B cell (primary cell): ENCODE measurements at regions not wholly inside any gene's neighbourhood (a gene's known extent, or its start where the extent isn't known, plus 50 kb on each side); places are given as distances from the start of the nearest gene placed in this dataset.

Experiments
- ATAC-seq: fragments of 200-7000 bp; cut with Tn5 transposase; one replicate; pipeline ENCODE4 v1.10.0; 2021; ENCODE audit warnings: low read depth, mild to moderate bottlenecking, moderate number of reproducible peaks, moderate library complexity
- CTCF ChIA-PET: fragments of 350-600 bp; sonication (Branson Sonifier 250); formaldehyde crosslinking; loops from one replicate; lab custom pipeline; 2021; ENCODE audit warnings: antibody characterized with exemption, inconsistent platforms; lab: Charles Lee
- POLR2A ChIA-PET: fragments of 350-600 bp; sonication (Branson Sonifier 250); formaldehyde crosslinking; loops from one replicate; lab custom pipeline; 2021; ENCODE audit warnings: antibody characterized with exemption; lab: Charles Lee
- DNase-seq: peaks from one replicate; pipeline ENCODE4 v3.0.0; 2013
- H2AFZ ChIP-seq: 2 replicates; pipeline ENCODE4 v1.6.1; 2012; ENCODE audit warnings: mild to moderate bottlenecking, low read depth, low read length; ENCODE audit not compliant: insufficient read depth, poor library complexity, severe bottlenecking
- H3K27ac ChIP-seq, 2 donors: 1 replicate in 1 of 2; 2 replicates in 1 of 2; pipeline ENCODE4 v1.5.1; 2012 to 2013; ENCODE audit warnings: low read length in 2 of 2, mild to moderate bottlenecking in 2 of 2, moderate library complexity in 1 of 2
- H3K27me3 ChIP-seq, 4 experiments: fragments of 200-600 bp in 1 of 4; sonication (generic) in 1 of 4; replicated peaks in 1 of 4; 1 replicate in 2 of 4; 2 replicates in 2 of 4; pipeline versions ENCODE4 v1.6.1 to v1.7.0; 2013 to 2016; ENCODE audit warnings: low read length in 3 of 4, mild to moderate bottlenecking in 2 of 4, mixed read lengths in 1 of 4, moderate library complexity in 1 of 4; ENCODE audit not compliant: insufficient read depth in 4 of 4, control insufficient read depth in 3 of 4; ENCODE audit errors: control extremely low read depth in 1 of 4
- H3K36me3 ChIP-seq, 2 experiments: replicated peaks in 1 of 2; 1 replicate in 1 of 2; 2 replicates in 1 of 2; pipeline versions ENCODE4 v1.6.1 to v1.7.1; 2013; ENCODE audit warnings: low read length in 1 of 2; ENCODE audit not compliant: insufficient read depth in 2 of 2, control insufficient read depth in 1 of 2; ENCODE audit errors: control extremely low read depth in 1 of 2, extremely low read depth in 1 of 2
- H3K4me1 ChIP-seq, 2 donors: fragments of 200-600 bp in 1 of 2; sonication (generic) in 1 of 2; 1 replicate in 1 of 2; 2 replicates in 1 of 2; pipeline versions ENCODE4 v1.5.1 to v1.6.1; 2013 to 2017; ENCODE audit warnings: low read length in 2 of 2; ENCODE audit not compliant: control insufficient read depth in 2 of 2, insufficient read depth in 2 of 2
- H3K4me2 ChIP-seq: replicated peaks from 2 replicates; pipeline ENCODE3; 2012; ENCODE audit warnings: mild to moderate bottlenecking, low read depth, low read length; ENCODE audit not compliant: poor library complexity, severe bottlenecking
- H3K4me3 ChIP-seq, 5 experiments: fragments of 200-600 bp in 1 of 5; sonication (generic) in 1 of 5; 1 replicate in 3 of 5; 2 replicates in 2 of 5; pipeline versions ENCODE4 v1.5.1 to v1.7.0; 2011 to 2016; ENCODE audit warnings: low read length in 4 of 5, mild to moderate bottlenecking in 4 of 5, low read depth in 2 of 5, control low read depth in 1 of 5, moderate library complexity in 1 of 5; ENCODE audit not compliant: insufficient read depth in 1 of 5; ENCODE audit errors: control extremely low read depth in 1 of 5, extremely low read depth in 1 of 5
- H3K79me2 ChIP-seq: fragments of 200-600 bp; sonication (generic); one replicate; pipeline ENCODE4 v1.6.0; 2016; ENCODE audit warnings: low read length; ENCODE audit not compliant: control insufficient read depth, insufficient read depth
- H3K9ac ChIP-seq: fragments of 200-600 bp; sonication (generic); 2 replicates; pipeline ENCODE4 v1.6.1; 2017; ENCODE audit warnings: mild to moderate bottlenecking, low read length, moderate library complexity
- H3K9me3 ChIP-seq, 3 donors: one replicate each; pipeline versions ENCODE4 v1.6.1 to v1.7.1; 2013; ENCODE audit warnings: low read length in 2 of 3; ENCODE audit not compliant: control insufficient read depth in 2 of 3, insufficient read depth in 1 of 3; ENCODE audit errors: control extremely low read depth in 1 of 3
- H4K20me1 ChIP-seq: 2 replicates; pipeline ENCODE4 v1.6.0; 2012; ENCODE audit warnings: mild to moderate bottlenecking, low read length; ENCODE audit not compliant: insufficient read depth, control insufficient read depth, poor library complexity, severe bottlenecking
- H3K27ac Mint-ChIP-seq: one replicate; pipeline ENCODE4 v1.8.0; 2021; ENCODE audit warnings: mixed read lengths
- H3K27me3 Mint-ChIP-seq: one replicate; pipeline ENCODE4 v1.8.0; 2021; ENCODE audit warnings: mixed read lengths
- H3K4me1 Mint-ChIP-seq: one replicate; pipeline ENCODE4 v1.8.0; 2021; ENCODE audit warnings: mixed read lengths
- H3K4me3 Mint-ChIP-seq: one replicate; pipeline ENCODE4 v1.8.0; 2021; ENCODE audit warnings: mixed read lengths
- H3K9me3 Mint-ChIP-seq: one replicate; pipeline ENCODE4 v1.8.0; 2022; ENCODE audit warnings: mixed read lengths; ENCODE audit not compliant: insufficient read depth
- EZH2 ChIP-seq: IDR thresholded peaks from 2 replicates; pipeline ENCODE4 v1.6.1; 2012; ENCODE audit warnings: borderline replicate concordance, low read depth, mild to moderate bottlenecking, moderate library complexity, low read length; ENCODE audit not compliant: insufficient read depth, poor library complexity, severe bottlenecking
- WGBS: methylation state at CpG from one replicate; pipeline ENCODE4 v1.1.5; 2013; ENCODE audit warnings: missing lambda C conversion rate; ENCODE audit not compliant: insufficient coverage; 5-methylcytosine and 5-hydroxymethylcytosine counted together
- intact Hi-C: fragments of 100-400 bp; cut with micrococcal nuclease; formaldehyde crosslinking; loops from one replicate; pipeline ENCODE4 v1.10.0; 2022
- TF ChIP-seq, protein P1 (sequence below): fragments of 200-600 bp; IDR thresholded peaks from one replicate; pipeline ENCODE4 v1.8.0; 2022; ENCODE audit warnings: antibody characterized with exemption, mild to moderate bottlenecking

DNA sequence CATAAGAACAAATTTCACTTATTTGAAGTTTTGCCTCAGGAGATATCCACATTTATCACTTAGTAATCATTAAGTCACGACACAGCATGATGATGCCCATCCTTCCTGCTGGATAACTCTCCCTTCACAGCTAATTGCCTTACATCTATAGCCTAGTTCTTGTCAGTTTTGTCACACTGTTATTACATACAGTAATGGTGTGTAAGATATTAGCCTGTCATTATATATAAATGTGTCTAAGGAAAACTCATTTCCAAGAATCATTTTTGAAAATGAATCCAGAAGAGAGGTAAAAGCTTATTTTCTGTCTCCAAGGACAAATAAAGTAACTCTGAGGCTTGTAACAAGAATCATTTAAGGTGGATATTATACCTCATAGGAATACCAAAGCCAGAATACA, 193.2 kb upstream of the ARID2 start:
- intact Hi-C loops: no loop called here
- no CpG with 5 or more reads among the region's 1 CpG for WGBS

DNA sequence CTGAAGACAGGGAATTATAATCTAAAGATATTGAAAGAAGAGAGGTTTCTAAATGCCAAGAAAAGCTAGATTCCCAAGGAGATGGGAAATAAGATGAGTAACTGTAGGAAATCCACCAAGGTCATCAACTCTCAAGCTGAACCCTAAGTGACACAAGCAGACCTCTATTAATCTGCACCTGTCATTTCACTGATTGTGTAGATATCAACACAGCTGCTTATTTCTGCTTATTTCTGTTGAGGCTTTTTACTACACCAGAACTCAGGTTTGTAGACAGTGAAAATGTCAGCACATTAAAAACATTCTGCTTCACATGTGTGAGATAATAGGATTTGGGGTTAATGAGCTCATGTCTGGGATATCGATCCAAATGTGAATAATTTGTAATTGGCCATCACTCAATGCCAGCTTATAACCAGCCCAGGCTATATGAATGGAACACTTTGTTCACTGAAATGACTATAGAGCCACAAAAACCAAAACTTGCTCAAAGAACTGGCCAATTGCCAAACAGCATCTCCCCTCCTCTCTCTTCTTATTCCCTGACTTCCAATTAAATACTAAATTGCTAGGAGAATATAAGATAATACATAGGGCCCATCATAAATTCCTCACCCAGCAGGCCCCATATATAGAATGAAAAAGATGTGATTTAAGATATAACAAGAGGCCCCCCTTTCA, 188.7 kb upstream of the ARID2 start:
- H3K27ac Mint-ChIP-seq: no peak overlapping the region
- no peak overlapping the region for H3K4me3 Mint-ChIP-seq
- H3K4me1 ChIP-seq: no peaks in the 10 kb centered on the region
- CTCF ChIA-PET: interaction anchor here (0.9 to 2.2 kb wide), 4 partner anchors 25 to 209 kb away, joined by 3 to 8 read pairs (median 4); no protein-coding TSS in a partner anchor
- H3K79me2 ChIP-seq: no peaks in the 10 kb centered on the region
- H3K36me3 ChIP-seq: no peaks in the 10 kb centered on the region
- H3K9me3 ChIP-seq: no peaks in the 10 kb centered on the region
- no peaks in the 10 kb centered on the region for H3K9me3 Mint-ChIP-seq
- WGBS: 100% methylated on average over 1 of the region's 1 CpG
- peaks cover 4% of the 10 kb centered on the region for H3K4me1 Mint-ChIP-seq
- ATAC-seq: no peak
- TF ChIP-seq, protein P1, sequence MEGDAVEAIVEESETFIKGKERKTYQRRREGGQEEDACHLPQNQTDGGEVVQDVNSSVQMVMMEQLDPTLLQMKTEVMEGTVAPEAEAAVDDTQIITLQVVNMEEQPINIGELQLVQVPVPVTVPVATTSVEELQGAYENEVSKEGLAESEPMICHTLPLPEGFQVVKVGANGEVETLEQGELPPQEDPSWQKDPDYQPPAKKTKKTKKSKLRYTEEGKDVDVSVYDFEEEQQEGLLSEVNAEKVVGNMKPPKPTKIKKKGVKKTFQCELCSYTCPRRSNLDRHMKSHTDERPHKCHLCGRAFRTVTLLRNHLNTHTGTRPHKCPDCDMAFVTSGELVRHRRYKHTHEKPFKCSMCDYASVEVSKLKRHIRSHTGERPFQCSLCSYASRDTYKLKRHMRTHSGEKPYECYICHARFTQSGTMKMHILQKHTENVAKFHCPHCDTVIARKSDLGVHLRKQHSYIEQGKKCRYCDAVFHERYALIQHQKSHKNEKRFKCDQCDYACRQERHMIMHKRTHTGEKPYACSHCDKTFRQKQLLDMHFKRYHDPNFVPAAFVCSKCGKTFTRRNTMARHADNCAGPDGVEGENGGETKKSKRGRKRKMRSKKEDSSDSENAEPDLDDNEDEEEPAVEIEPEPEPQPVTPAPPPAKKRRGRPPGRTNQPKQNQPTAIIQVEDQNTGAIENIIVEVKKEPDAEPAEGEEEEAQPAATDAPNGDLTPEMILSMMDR: no peak
- no peak for TF ChIP-seq EZH2
- H3K4me3 ChIP-seq: no peak overlapping the region
- no peaks in the 10 kb centered on the region for H3K27me3 ChIP-seq
- POLR2A ChIA-PET: no interaction called here
- H3K9ac ChIP-seq: no peak overlapping the region
- intact Hi-C loops: loop anchor here (10.0 kb wide), 3 partner anchors 354 to 464 kb away; no protein-coding TSS in a partner anchor
- peaks cover 10% of the 10 kb centered on the region for H3K27me3 Mint-ChIP-seq
- no peak for DNase-seq
- no peaks in the 10 kb centered on the region for H4K20me1 ChIP-seq
- H3K4me2 ChIP-seq: no peak overlapping the region
- H3K27ac ChIP-seq: no peak overlapping the region
- no peak overlapping the region for H2AFZ ChIP-seq

More for the DNA sequence above, 193.2 kb upstream of the ARID2 start:
- no peaks in the 10 kb centered on the region for H3K27me3 ChIP-seq
- H3K36me3 ChIP-seq: no peaks in the 10 kb centered on the region
- H3K9ac ChIP-seq: no peak overlapping the region
- H3K4me3 Mint-ChIP-seq: no peak overlapping the region
- H3K27ac ChIP-seq: no peak overlapping the region
- no peaks in the 10 kb centered on the region for H3K9me3 ChIP-seq
- ChIA-PET POLR2A (no interaction called here), CTCF (interaction anchor here (0.6 to 0.7 kb wide), 2 partner anchors 12 to 189 kb away, joined by 3 read pairs; no protein-coding TSS in a partner anchor)
- TF ChIP-seq EZH2: no peak
- TF ChIP-seq, protein P1: no peak
- no peak overlapping the region for H3K4me3 ChIP-seq
- H3K4me1 ChIP-seq: no peaks in the 10 kb centered on the region
- H3K27ac Mint-ChIP-seq: no peak overlapping the region
- H3K79me2 ChIP-seq: no peaks in the 10 kb centered on the region
- no peaks in the 10 kb centered on the region for H4K20me1 ChIP-seq
- H3K27me3 Mint-ChIP-seq: peaks cover 21% of the 10 kb centered on the region
- H3K4me2 ChIP-seq: no peak overlapping the region
- no peaks in the 10 kb centered on the region for H3K4me1 Mint-ChIP-seq
- no peak overlapping the region for H2AFZ ChIP-seq
- no peak for ATAC-seq
- H3K9me3 Mint-ChIP-seq: no peaks in the 10 kb centered on the region
- no peak for DNase-seq
